Activated naive CD8-positive, alpha-beta T cell treated with anti-CD3 and anti-CD28 coated beads for 36 hours (primary cell): ENCODE measurements at regions not wholly inside any gene's neighbourhood (a gene's known extent, or its start where the extent isn't known, plus 50 kb on each side); places are given as distances from the start of the nearest gene placed in this dataset.

Experiments used
- DNase-seq: peaks from one replicate; pipeline ENCODE4 v3.0.0; 2021
- H3K27ac Mint-ChIP-seq: one replicate; pipeline ENCODE4 v1.8.0; 2022; ENCODE audit warnings: mild to moderate bottlenecking, moderate library complexity, mixed read lengths
- H3K27me3 Mint-ChIP-seq: one replicate; pipeline ENCODE4 v1.8.0; 2022; ENCODE audit warnings: mild to moderate bottlenecking, mixed read lengths
- H3K36me3 Mint-ChIP-seq: one replicate; pipeline ENCODE4 v1.8.0; 2021; ENCODE audit warnings: mild to moderate bottlenecking, mixed read lengths
- H3K4me1 Mint-ChIP-seq: one replicate; pipeline ENCODE4 v1.8.0; 2021; ENCODE audit warnings: mixed read lengths
- H3K4me3 Mint-ChIP-seq: one replicate; pipeline ENCODE4 v1.8.0; 2022; ENCODE audit warnings: mild to moderate bottlenecking, moderate library complexity, mixed read lengths
- H3K9me3 Mint-ChIP-seq: one replicate; pipeline ENCODE4 v1.8.0; 2022; ENCODE audit warnings: mixed read lengths

DNA sequence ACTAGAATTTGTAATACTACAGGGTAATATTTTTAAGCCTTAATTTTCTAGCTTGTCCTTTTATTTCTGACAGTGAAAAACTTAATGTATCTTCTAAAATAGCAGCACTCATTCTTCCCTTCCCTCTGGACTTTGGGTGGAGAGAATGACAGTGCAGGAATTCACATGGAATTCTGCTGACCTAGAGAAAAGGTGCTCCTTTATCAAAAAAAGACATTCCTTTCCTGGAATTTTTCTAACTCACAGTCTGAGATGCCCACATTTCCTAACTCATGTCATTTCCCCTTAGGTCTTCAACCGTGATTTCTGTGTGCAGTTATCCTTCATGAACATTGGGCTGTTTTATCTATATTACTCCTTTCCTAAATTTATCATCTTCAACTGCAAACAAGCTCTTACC lies 137.8 kb upstream of the PDGFD start:
- Mint-ChIP-seq H3K9me3 (no peaks in the 10 kb centered on the region), H3K27me3 (no peaks in the 10 kb centered on the region), H3K27ac (no peak overlapping the region), H3K4me1 (no peaks in the 10 kb centered on the region), H3K4me3 (no peak overlapping the region), H3K36me3 (no peaks in the 10 kb centered on the region)
- DNase-seq: no peak

GRCh38 chr11:104291646-104292045 lies 127.7 kb upstream of the PDGFD start:
- H3K27me3 Mint-ChIP-seq: no peaks in the 10 kb centered on the region
- no peaks in the 10 kb centered on the region for H3K9me3 Mint-ChIP-seq
- H3K36me3 Mint-ChIP-seq: no peaks in the 10 kb centered on the region
- no peak overlapping the region for H3K4me3 Mint-ChIP-seq
- no peak for DNase-seq
- no peaks in the 10 kb centered on the region for H3K4me1 Mint-ChIP-seq
- H3K27ac Mint-ChIP-seq: no peak overlapping the region

DNA sequence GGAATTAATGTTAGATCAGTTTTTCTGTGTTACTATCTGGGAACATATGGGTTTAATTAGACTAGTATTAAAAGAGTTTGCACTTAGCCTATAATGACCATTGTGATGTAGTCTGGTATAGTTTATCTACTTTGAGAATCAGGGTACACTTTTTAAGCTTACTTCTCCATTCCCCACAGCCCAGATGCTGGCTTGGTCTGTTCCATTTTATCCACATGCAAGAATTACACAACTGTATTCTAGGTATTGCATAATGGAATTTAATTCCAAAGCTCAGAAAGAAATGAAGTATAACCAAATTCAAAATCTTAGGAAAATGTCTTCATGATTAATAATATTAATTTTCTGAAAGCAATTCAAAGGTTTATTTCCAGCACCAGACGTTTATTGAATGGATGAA lies 122.2 kb upstream of the PDGFD start:
- Mint-ChIP-seq H3K9me3 (no peaks in the 10 kb centered on the region), H3K4me3 (no peak overlapping the region), H3K27ac (no peak overlapping the region), H3K4me1 (no peaks in the 10 kb centered on the region), H3K36me3 (no peaks in the 10 kb centered on the region), H3K27me3 (peaks cover 7% of the 10 kb centered on the region)
- no peak for DNase-seq

- no peaks in the 10 kb centered on the region for H3K4me1 Mint-ChIP-seq
These were observed 115.6 kb upstream of the PDGFD start for GRCh38 chr11:104279587-104279986.

GRCh38 chr11:104275992-104276391 lies 112.0 kb upstream of the PDGFD start:
- H3K4me1 Mint-ChIP-seq: no peaks in the 10 kb centered on the region
- H3K4me3 Mint-ChIP-seq: no peak overlapping the region
- no peak overlapping the region for H3K27ac Mint-ChIP-seq
- no peaks in the 10 kb centered on the region for H3K36me3 Mint-ChIP-seq
- H3K27me3 Mint-ChIP-seq: no peaks in the 10 kb centered on the region
- no peaks in the 10 kb centered on the region for H3K9me3 Mint-ChIP-seq
- DNase-seq: no peak

More at GRCh38 chr11:104279587-104279986, 115.6 kb upstream of the PDGFD start:
- no peaks in the 10 kb centered on the region for H3K9me3 Mint-ChIP-seq
- DNase-seq: no peak
- H3K36me3 Mint-ChIP-seq: no peaks in the 10 kb centered on the region
- H3K27me3 Mint-ChIP-seq: no peaks in the 10 kb centered on the region
- no peak overlapping the region for H3K4me3 Mint-ChIP-seq
- H3K27ac Mint-ChIP-seq: no peak overlapping the region

GRCh38 chr11:104260456-104260855 lies 96.5 kb upstream of the PDGFD start:
- Mint-ChIP-seq H3K36me3 (no peaks in the 10 kb centered on the region), H3K27me3 (peaks cover 4% of the 10 kb centered on the region), H3K9me3 (no peaks in the 10 kb centered on the region), H3K27ac (no peak overlapping the region), H3K4me1 (no peaks in the 10 kb centered on the region), H3K4me3 (no peak overlapping the region)
- no peak for DNase-seq

- no peak overlapping the region for H3K27ac Mint-ChIP-seq
- no peaks in the 10 kb centered on the region for H3K9me3 Mint-ChIP-seq
- H3K4me3 Mint-ChIP-seq: no peak overlapping the region
- no peak for DNase-seq
- no peaks in the 10 kb centered on the region for H3K36me3 Mint-ChIP-seq
- H3K27me3 Mint-ChIP-seq: peaks cover 4% of the 10 kb centered on the region
- no peaks in the 10 kb centered on the region for H3K4me1 Mint-ChIP-seq
These were observed 95.2 kb upstream of the PDGFD start for GRCh38 chr11:104259121-104259610.

GRCh38 chr11:104256525-104256924 lies 92.6 kb upstream of the PDGFD start:
- Mint-ChIP-seq H3K27ac (no peak overlapping the region), H3K9me3 (no peaks in the 10 kb centered on the region), H3K4me3 (no peak overlapping the region)

GRCh38 chr11:104254347-104254746 lies 90.4 kb upstream of the PDGFD start:
- Mint-ChIP-seq H3K27me3 (peaks cover 4% of the 10 kb centered on the region), H3K4me3 (no peak overlapping the region), H3K9me3 (no peaks in the 10 kb centered on the region), H3K4me1 (no peaks in the 10 kb centered on the region), H3K27ac (no peak overlapping the region), H3K36me3 (no peaks in the 10 kb centered on the region)
- peak; percentile 1 for DNase-seq

More at GRCh38 chr11:104256525-104256924, 92.6 kb upstream of the PDGFD start:
- no peak for DNase-seq
- no peaks in the 10 kb centered on the region for H3K36me3 Mint-ChIP-seq
- no peaks in the 10 kb centered on the region for H3K4me1 Mint-ChIP-seq
- peaks cover 4% of the 10 kb centered on the region for H3K27me3 Mint-ChIP-seq

- H3K4me3 Mint-ChIP-seq: no peak overlapping the region
- DNase-seq: no peak
- H3K27me3 Mint-ChIP-seq: no peaks in the 10 kb centered on the region
- H3K27ac Mint-ChIP-seq: no peak overlapping the region
- no peaks in the 10 kb centered on the region for H3K9me3 Mint-ChIP-seq
- no peaks in the 10 kb centered on the region for H3K4me1 Mint-ChIP-seq
- H3K36me3 Mint-ChIP-seq: no peaks in the 10 kb centered on the region
These were observed 82.6 kb upstream of the PDGFD start for GRCh38 chr11:104246590-104246989.

GRCh38 chr11:104238916-104239315 lies 75.0 kb upstream of the PDGFD start:
- Mint-ChIP-seq H3K9me3 (no peaks in the 10 kb centered on the region), H3K27ac (no peak overlapping the region), H3K4me3 (no peak overlapping the region), H3K4me1 (no peaks in the 10 kb centered on the region), H3K27me3 (no peaks in the 10 kb centered on the region), H3K36me3 (no peaks in the 10 kb centered on the region)
- DNase-seq: no peak

DNA sequence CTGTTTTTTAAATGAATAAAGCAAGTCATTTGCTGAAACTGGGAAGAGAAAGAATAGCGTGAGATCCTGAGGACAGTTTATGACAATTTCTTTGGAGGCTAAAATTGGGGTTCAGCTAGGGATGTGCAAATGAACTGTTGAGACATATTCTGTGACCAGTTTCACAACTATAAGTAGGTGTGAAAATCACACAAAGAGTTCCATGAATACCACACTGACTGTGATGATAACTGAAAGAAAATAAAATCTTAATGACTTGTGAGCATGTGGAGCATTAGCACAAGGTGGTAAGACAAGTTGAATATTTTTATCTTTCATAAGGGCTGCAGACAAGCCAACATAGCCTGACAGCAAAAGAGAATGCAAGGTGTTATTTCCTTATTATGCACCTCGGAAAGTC lies 61.1 kb upstream of the PDGFD start:
- Mint-ChIP-seq H3K36me3 (no peaks in the 10 kb centered on the region), H3K27ac (no peak overlapping the region), H3K27me3 (no peaks in the 10 kb centered on the region), H3K4me3 (no peak overlapping the region), H3K9me3 (no peaks in the 10 kb centered on the region), H3K4me1 (no peaks in the 10 kb centered on the region)
- DNase-seq: no peak

DNA sequence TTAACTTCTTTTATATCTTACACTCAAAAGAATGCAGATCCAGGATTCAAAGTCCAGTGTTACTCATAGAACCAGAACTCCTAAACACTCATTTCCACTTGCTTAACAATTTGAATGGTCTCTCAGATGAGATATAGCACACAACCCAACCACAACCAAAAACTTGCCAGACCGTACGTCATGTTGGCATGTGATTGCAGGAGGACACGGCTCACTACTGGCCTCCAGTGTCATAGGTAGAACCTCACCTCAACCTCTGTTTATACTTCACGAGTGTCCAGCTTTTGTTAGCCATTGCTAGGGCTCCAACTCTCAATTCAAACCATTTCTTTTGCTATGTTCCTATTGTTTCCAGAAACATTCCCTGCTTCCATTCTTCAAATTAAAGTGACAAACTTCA lies 58.5 kb upstream of the PDGFD start:
- Mint-ChIP-seq H3K9me3 (no peaks in the 10 kb centered on the region), H3K4me1 (no peaks in the 10 kb centered on the region), H3K27me3 (no peaks in the 10 kb centered on the region), H3K27ac (no peak overlapping the region), H3K4me3 (no peak overlapping the region), H3K36me3 (no peaks in the 10 kb centered on the region)
- no peak for DNase-seq

DNA sequence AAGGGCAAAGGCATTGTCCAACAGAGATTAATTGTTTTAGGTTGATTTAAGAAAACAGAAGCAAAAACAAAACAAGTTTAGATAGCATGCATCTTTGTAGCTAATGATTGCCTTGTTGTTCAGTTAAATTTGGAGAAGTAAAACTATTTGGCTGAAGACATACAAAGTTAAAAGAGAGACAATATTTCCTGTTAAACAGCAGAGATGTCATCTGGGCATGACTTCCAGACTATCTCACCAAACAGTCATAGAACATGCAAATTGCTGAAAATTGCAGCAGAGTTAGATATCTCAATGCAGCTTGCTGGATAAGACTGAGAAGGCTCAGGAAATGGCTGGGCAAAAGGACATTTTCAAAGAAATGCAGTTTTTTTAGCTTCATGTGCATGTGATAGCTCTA lies 57.5 kb upstream of the PDGFD start:
- no peaks in the 10 kb centered on the region for H3K27me3 Mint-ChIP-seq
- H3K4me1 Mint-ChIP-seq: no peaks in the 10 kb centered on the region
- H3K4me3 Mint-ChIP-seq: no peak overlapping the region
- no peak overlapping the region for H3K27ac Mint-ChIP-seq
- no peak for DNase-seq
- no peaks in the 10 kb centered on the region for H3K36me3 Mint-ChIP-seq
- peaks cover 2% of the 10 kb centered on the region for H3K9me3 Mint-ChIP-seq

DNA sequence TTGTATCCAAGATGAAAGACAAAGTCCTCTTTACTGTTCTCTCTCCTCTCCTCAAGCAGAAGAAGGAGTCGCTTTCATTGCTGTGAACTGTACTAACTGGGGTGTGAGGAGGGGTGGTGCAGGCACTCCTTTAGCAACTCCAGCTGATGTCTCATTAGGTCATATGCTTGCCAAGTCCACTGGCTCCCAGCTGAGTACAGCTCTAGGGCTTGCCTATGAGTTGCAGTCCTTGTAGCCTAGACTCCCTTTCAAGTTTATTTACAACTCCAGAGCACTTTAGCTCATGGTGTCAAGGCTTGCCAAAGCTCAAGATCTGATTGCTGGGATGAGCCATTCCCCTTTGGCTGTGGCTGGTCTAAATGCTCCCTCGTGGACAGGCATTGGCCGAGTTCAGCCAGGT lies 55.1 kb upstream of the PDGFD start:
- no peak for DNase-seq

DNA sequence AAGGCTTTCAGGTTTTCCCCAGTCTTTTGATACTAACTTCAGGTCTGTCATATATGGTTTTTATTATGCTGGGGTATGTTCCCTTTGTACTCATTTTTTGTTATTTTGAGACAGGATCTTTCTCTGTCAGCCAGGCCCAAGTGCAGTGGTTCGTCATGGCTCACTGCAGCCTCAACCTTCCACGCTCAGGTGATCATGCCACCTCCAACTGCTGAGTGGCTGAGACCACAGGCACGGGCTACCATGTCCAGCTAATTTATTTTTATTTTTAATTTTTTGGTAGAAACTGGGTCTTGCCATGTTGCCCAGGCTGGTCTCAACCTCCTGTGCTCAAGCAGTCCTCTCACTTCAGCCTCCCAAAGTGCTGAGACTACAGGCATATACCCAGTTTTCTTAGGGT lies 50.6 kb upstream of the PDGFD start:
- H3K4me1 Mint-ChIP-seq: no peaks in the 10 kb centered on the region
- H3K27me3 Mint-ChIP-seq: no peaks in the 10 kb centered on the region
- no peak for DNase-seq
- peaks cover 22% of the 10 kb centered on the region for H3K9me3 Mint-ChIP-seq
- no peak overlapping the region for H3K27ac Mint-ChIP-seq
- H3K4me3 Mint-ChIP-seq: no peak overlapping the region
- H3K36me3 Mint-ChIP-seq: no peaks in the 10 kb centered on the region

More for the DNA sequence above, 55.1 kb upstream of the PDGFD start:
- no peaks in the 10 kb centered on the region for H3K27me3 Mint-ChIP-seq
- H3K4me1 Mint-ChIP-seq: no peaks in the 10 kb centered on the region
- H3K4me3 Mint-ChIP-seq: no peak overlapping the region
- peaks cover 13% of the 10 kb centered on the region for H3K9me3 Mint-ChIP-seq
- no peaks in the 10 kb centered on the region for H3K36me3 Mint-ChIP-seq
- H3K27ac Mint-ChIP-seq: no peak overlapping the region
